Liver (tissue), 8 donors: ENCODE measurements at regions not wholly inside any gene's neighbourhood (a gene's known extent, or its start where the extent isn't known, plus 50 kb on each side); places are given as distances from the start of the nearest gene placed in this dataset.

ENCODE experiments used
- DNase-seq: peaks from one replicate; pipeline ENCODE4 v3.0.0-alpha.2; 2017; ENCODE audit warnings: low spot score
- H3K27ac ChIP-seq, 2 donors: one replicate each; pipeline ENCODE4 v1.7.0; 2013; ENCODE audit warnings: inconsistent platforms in 2 of 2, low read length in 2 of 2, control low read depth in 1 of 2, low read depth in 1 of 2, mild to moderate bottlenecking in 1 of 2
- H3K27me3 ChIP-seq, 4 donors: one replicate each; pipeline versions ENCODE4 v1.6.1 to v1.7.0; 2013; ENCODE audit warnings: low read length in 3 of 4, inconsistent platforms in 1 of 4, mild to moderate bottlenecking in 1 of 4, moderate library complexity in 1 of 4; ENCODE audit not compliant: control insufficient read depth in 4 of 4, insufficient read depth in 4 of 4
- H3K36me3 ChIP-seq, 4 donors: one replicate each; pipeline versions ENCODE4 v1.6.1 to v1.7.0; 2013; ENCODE audit warnings: low read length in 3 of 4, mild to moderate bottlenecking in 3 of 4, low read depth in 1 of 4, moderate library complexity in 1 of 4; ENCODE audit not compliant: control insufficient read depth in 4 of 4, insufficient read depth in 3 of 4
- H3K4me1 ChIP-seq, 4 donors: one replicate each; pipeline versions ENCODE4 v1.6.1 to v1.7.0; 2013; ENCODE audit warnings: low read length in 3 of 4, mild to moderate bottlenecking in 3 of 4, moderate library complexity in 1 of 4; ENCODE audit not compliant: control insufficient read depth in 4 of 4, insufficient read depth in 4 of 4
- H3K4me3 ChIP-seq, 3 donors: one replicate each; pipeline versions ENCODE4 v1.6.1 to v1.7.0; 2013; ENCODE audit warnings: low read length in 3 of 3, control low read depth in 1 of 3, low read depth in 1 of 3, mild to moderate bottlenecking in 1 of 3
- H3K9ac ChIP-seq, 2 donors: one replicate each; pipeline ENCODE4 v1.7.0; 2013; ENCODE audit warnings: low read length in 2 of 2, mild to moderate bottlenecking in 2 of 2, moderate library complexity in 2 of 2, control low read depth in 1 of 2, low read depth in 1 of 2
- H3K9me3 ChIP-seq, 4 donors: one replicate each; pipeline versions ENCODE4 v1.6.1 to v1.7.0; 2013; ENCODE audit warnings: low read length in 3 of 4; ENCODE audit not compliant: control insufficient read depth in 4 of 4
- EGR1 ChIP-seq, 2 donors: IDR thresholded peaks; 2 replicates each; pipeline ENCODE4 v1.6.1; 2016 to 2018; ENCODE audit warnings: antibody characterized with exemption in 2 of 2, low read depth in 2 of 2
- FOXA1 ChIP-seq: IDR thresholded peaks from 2 replicates; pipeline ENCODE4 v1.6.1; 2016; ENCODE audit warnings: antibody characterized with exemption
- FOXA2 ChIP-seq: IDR thresholded peaks from 2 replicates; pipeline ENCODE4 v1.6.1; 2016; ENCODE audit warnings: antibody characterized with exemption
- GABPA ChIP-seq, 2 donors: IDR thresholded peaks in 1 of 2; conservative IDR thresholded peaks in 1 of 2; 2 replicates each; pipeline ENCODE4 v1.6.1; 2016; ENCODE audit warnings: antibody characterized with exemption in 2 of 2, mild to moderate bottlenecking in 1 of 2, moderate library complexity in 1 of 2
- HNF4A ChIP-seq, 2 donors: conservative IDR thresholded peaks; 2 replicates each; pipeline ENCODE4 v1.6.1; 2016; ENCODE audit warnings: antibody characterized with exemption in 2 of 2, mild to moderate bottlenecking in 2 of 2
- JUND ChIP-seq, 2 donors: IDR thresholded peaks; 2 replicates each; pipeline ENCODE4 v1.6.1; 2016; ENCODE audit warnings: antibody characterized with exemption in 2 of 2
- NR2F2 ChIP-seq: IDR thresholded peaks from 2 replicates; pipeline ENCODE4 v1.6.1; 2016; ENCODE audit warnings: antibody characterized with exemption
- RAD21 ChIP-seq, 2 donors: IDR thresholded peaks; 2 replicates each; pipeline ENCODE4 v1.6.1; 2016; ENCODE audit warnings: antibody characterized with exemption in 2 of 2, mild to moderate bottlenecking in 2 of 2
- RXRA ChIP-seq, 2 donors: IDR thresholded peaks; 2 replicates each; pipeline ENCODE4 v1.6.1; 2017 to 2018; ENCODE audit warnings: antibody characterized with exemption in 2 of 2, mild to moderate bottlenecking in 1 of 2
- SP1 ChIP-seq: IDR thresholded peaks from 2 replicates; pipeline ENCODE4 v1.6.1; 2018; ENCODE audit warnings: antibody characterized with exemption, mild to moderate bottlenecking
- TAF1 ChIP-seq: conservative IDR thresholded peaks from 2 replicates; pipeline ENCODE4 v1.6.1; 2016; ENCODE audit warnings: antibody characterized with exemption, mild to moderate bottlenecking
- YY1 ChIP-seq: IDR thresholded peaks from 2 replicates; pipeline ENCODE4 v1.6.1; 2016; ENCODE audit warnings: antibody characterized with exemption, mild to moderate bottlenecking
- WGBS: extraction: QIAGEN DNeasy Blood & Tissue Kit; methylation state at CpG from one replicate; pipeline ENCODE4 v1.1.7; 2013; 5-methylcytosine and 5-hydroxymethylcytosine counted together
- TF ChIP-seq, protein P1 (sequence below): IDR thresholded peaks from 2 replicates; pipeline ENCODE4 v1.6.1; 2016; ENCODE audit warnings: antibody characterized with exemption
- TF ChIP-seq, protein P2 (sequence below): IDR thresholded peaks from 2 replicates; pipeline ENCODE4 v1.6.1; 2016; ENCODE audit warnings: antibody characterized with exemption, mild to moderate bottlenecking
- TF ChIP-seq, protein P3 (sequence below): IDR thresholded peaks from 2 replicates; pipeline ENCODE4 v1.6.1; 2016; ENCODE audit warnings: antibody characterized with exemption
- TF ChIP-seq, protein P4 (sequence below): fragments of 150-350 bp; IDR thresholded peaks from 2 replicates; pipeline ENCODE4 v1.5.1; 2017; ENCODE audit warnings: improper control_type of control experiment, low read depth, low read length; ENCODE audit not compliant: missing input control
- TF ChIP-seq, protein P5 (sequence below): IDR thresholded peaks from 2 replicates; pipeline ENCODE4 v1.6.1; 2016; ENCODE audit warnings: antibody characterized with exemption
- donor health status: healthy.
- donor health status: healthy.
- donor health status: healthy.
- donor health status: healthy.
- donor health status: healthy.

DNA sequence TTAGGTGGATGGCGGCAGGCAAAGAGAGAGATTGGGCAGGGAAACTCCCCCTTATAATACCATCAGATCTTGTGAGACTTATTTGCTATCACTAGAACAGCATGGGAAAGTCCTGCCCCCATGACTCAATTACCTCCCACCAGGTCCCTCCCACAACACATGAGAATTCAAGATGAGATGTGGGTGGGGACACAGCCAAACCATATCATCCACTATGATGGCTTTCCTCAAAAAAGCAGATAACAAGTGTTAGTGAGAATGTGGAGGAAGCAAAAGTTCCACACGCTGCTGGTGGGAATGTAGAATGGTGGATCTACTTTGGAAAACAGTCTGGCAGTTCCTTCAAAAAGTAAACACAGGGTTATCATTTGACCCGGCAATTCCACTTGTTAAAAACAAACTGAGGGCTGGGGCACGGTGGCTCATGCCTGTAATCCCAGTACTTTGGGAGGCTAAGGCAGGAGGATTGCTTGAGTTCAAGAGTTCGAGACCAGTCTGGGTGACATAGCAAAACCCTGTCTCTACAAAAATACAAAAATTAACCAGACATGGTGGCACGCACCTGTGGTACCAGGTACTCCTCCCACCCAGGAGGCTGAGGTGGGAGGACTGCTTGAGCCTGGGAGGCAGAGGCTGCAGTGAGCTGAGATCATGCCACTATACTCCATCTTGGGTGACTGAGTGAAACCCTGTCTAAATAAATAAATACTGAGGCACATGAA lies 161.4 kb upstream of the EEPD1 start (continued):
- TF ChIP-seq, protein P1, sequence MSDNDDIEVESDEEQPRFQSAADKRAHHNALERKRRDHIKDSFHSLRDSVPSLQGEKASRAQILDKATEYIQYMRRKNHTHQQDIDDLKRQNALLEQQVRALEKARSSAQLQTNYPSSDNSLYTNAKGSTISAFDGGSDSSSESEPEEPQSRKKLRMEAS: no peak
- TF ChIP-seq JUND (IDR thresholded peaks at IDR 0.05) (no peak), TAF1 (no peak), RAD21 (IDR thresholded peaks at IDR 0.05) (no peak)
- TF ChIP-seq, protein P2, sequence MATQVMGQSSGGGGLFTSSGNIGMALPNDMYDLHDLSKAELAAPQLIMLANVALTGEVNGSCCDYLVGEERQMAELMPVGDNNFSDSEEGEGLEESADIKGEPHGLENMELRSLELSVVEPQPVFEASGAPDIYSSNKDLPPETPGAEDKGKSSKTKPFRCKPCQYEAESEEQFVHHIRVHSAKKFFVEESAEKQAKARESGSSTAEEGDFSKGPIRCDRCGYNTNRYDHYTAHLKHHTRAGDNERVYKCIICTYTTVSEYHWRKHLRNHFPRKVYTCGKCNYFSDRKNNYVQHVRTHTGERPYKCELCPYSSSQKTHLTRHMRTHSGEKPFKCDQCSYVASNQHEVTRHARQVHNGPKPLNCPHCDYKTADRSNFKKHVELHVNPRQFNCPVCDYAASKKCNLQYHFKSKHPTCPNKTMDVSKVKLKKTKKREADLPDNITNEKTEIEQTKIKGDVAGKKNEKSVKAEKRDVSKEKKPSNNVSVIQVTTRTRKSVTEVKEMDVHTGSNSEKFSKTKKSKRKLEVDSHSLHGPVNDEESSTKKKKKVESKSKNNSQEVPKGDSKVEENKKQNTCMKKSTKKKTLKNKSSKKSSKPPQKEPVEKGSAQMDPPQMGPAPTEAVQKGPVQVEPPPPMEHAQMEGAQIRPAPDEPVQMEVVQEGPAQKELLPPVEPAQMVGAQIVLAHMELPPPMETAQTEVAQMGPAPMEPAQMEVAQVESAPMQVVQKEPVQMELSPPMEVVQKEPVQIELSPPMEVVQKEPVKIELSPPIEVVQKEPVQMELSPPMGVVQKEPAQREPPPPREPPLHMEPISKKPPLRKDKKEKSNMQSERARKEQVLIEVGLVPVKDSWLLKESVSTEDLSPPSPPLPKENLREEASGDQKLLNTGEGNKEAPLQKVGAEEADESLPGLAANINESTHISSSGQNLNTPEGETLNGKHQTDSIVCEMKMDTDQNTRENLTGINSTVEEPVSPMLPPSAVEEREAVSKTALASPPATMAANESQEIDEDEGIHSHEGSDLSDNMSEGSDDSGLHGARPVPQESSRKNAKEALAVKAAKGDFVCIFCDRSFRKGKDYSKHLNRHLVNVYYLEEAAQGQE: no peak

DNA sequence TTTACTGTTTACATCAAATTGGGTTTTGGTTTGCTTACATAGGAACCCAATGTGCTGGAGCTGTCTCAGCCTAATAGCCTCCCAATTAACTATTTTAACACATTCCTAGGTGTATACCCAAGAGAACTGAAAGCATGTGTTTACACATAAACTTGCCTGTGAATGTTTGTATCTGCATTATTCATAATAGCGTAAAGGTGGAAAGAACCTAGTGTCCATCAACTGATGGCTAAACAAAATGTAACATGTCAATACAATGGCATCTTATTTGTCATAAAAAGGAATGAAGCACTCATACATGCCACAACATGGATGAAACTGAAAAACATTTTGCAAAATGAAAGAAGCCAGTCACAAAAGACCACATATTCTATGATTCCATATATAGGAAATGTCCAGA lies 160.6 kb upstream of the EEPD1 start:
- Histone ChIP-seq H3K9ac (no peak overlapping the region), H3K9me3 (no peaks in the 10 kb centered on the region), H3K27ac (no peak overlapping the region), H3K36me3 (no peaks in the 10 kb centered on the region), H3K4me3 (no peak overlapping the region), H3K4me1 (peaks cover 0 to 4% (median 1%) of the 10 kb centered on the region in 4 donors), H3K27me3 (no peaks in the 10 kb centered on the region)
- DNase-seq: no peak
- TF ChIP-seq SP1 (no peak), TAF1 (no peak), NR2F2 (no peak), JUND (IDR thresholded peaks at IDR 0.05) (no peak), RXRA (IDR thresholded peaks at IDR 0.05) (no peak), FOXA2 (no peak), FOXA1 (no peak), EGR1 (IDR thresholded peaks at IDR 0.05; ENCODE audit: low read depth in 2 of 2) (no peak), RAD21 (IDR thresholded peaks at IDR 0.05) (no peak), HNF4A (conservative IDR thresholded peaks at IDR 0.05) (no peak), GABPA (IDR thresholded peaks at IDR 0.05 in 1 of 2, conservative IDR thresholded peaks at IDR 0.05 in 1 of 2) (no peak), YY1 (no peak)
- TF ChIP-seq, protein P3, sequence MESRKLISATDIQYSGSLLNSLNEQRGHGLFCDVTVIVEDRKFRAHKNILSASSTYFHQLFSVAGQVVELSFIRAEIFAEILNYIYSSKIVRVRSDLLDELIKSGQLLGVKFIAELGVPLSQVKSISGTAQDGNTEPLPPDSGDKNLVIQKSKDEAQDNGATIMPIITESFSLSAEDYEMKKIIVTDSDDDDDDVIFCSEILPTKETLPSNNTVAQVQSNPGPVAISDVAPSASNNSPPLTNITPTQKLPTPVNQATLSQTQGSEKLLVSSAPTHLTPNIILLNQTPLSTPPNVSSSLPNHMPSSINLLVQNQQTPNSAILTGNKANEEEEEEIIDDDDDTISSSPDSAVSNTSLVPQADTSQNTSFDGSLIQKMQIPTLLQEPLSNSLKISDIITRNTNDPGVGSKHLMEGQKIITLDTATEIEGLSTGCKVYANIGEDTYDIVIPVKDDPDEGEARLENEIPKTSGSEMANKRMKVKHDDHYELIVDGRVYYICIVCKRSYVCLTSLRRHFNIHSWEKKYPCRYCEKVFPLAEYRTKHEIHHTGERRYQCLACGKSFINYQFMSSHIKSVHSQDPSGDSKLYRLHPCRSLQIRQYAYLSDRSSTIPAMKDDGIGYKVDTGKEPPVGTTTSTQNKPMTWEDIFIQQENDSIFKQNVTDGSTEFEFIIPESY: no peak
- TF ChIP-seq, protein P4, sequence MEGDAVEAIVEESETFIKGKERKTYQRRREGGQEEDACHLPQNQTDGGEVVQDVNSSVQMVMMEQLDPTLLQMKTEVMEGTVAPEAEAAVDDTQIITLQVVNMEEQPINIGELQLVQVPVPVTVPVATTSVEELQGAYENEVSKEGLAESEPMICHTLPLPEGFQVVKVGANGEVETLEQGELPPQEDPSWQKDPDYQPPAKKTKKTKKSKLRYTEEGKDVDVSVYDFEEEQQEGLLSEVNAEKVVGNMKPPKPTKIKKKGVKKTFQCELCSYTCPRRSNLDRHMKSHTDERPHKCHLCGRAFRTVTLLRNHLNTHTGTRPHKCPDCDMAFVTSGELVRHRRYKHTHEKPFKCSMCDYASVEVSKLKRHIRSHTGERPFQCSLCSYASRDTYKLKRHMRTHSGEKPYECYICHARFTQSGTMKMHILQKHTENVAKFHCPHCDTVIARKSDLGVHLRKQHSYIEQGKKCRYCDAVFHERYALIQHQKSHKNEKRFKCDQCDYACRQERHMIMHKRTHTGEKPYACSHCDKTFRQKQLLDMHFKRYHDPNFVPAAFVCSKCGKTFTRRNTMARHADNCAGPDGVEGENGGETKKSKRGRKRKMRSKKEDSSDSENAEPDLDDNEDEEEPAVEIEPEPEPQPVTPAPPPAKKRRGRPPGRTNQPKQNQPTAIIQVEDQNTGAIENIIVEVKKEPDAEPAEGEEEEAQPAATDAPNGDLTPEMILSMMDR: no peak
- TF ChIP-seq, protein P5, sequence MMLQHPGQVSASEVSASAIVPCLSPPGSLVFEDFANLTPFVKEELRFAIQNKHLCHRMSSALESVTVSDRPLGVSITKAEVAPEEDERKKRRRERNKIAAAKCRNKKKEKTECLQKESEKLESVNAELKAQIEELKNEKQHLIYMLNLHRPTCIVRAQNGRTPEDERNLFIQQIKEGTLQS: no peak
- TF ChIP-seq, protein P1: no peak
- TF ChIP-seq, protein P2: no peak
- 99% methylated on average over 1 of the region's 1 CpG for WGBS
